Keratinocyte (primary cell): ENCODE measurements at regions not wholly inside any gene's neighbourhood (a gene's known extent, or its start where the extent isn't known, plus 50 kb on each side); places are given as distances from the start of the nearest gene placed in this dataset.

Experiments used
- DNase-seq: peaks from one replicate; pipeline ENCODE4 v3.0.0-alpha.2; 2011; ENCODE audit warnings: low read depth, missing footprints, low spot score
- FAIRE-seq: peaks from 2 replicates; lab custom pipeline; 2011; peaks lifted over from hg19 to GRCh38; lab: Jason Lieb, UNC
- H2AFZ ChIP-seq: 2 replicates; pipeline ENCODE4 v1.6.0; 2012; ENCODE audit warnings: low read length, control low read depth, inconsistent platforms; ENCODE audit not compliant: control insufficient read depth
- H3K27ac ChIP-seq: 2 replicates; pipeline ENCODE4 v1.5.1; 2011; ENCODE audit warnings: low read length; ENCODE audit not compliant: control insufficient read depth, insufficient read depth
- H3K27me3 ChIP-seq: 3 replicates; pipeline ENCODE4 v1.6.0; 2011; ENCODE audit warnings: low read length; ENCODE audit not compliant: control insufficient read depth, insufficient read depth; ENCODE audit errors: extremely low read depth
- H3K36me3 ChIP-seq, 2 experiments: 2 replicates in 1 of 2; 3 replicates in 1 of 2; pipeline ENCODE4 v1.5.1; 2011; ENCODE audit warnings: low read length in 2 of 2, mild to moderate bottlenecking in 1 of 2; ENCODE audit not compliant: control insufficient read depth in 2 of 2, insufficient read depth in 2 of 2; ENCODE audit errors: extremely low read depth in 1 of 2
- H3K4me1 ChIP-seq: 3 replicates; pipeline ENCODE4 v1.5.1; 2011; ENCODE audit warnings: low read length; ENCODE audit not compliant: control insufficient read depth, insufficient read depth; ENCODE audit errors: extremely low read depth
- H3K4me2 ChIP-seq: 3 replicates; pipeline ENCODE4 v1.6.0; 2011; ENCODE audit warnings: low read depth, low read length; ENCODE audit not compliant: control insufficient read depth, insufficient read depth; ENCODE audit errors: extremely low read depth
- H3K4me3 ChIP-seq, 3 experiments: fragments of 200-600 bp in 1 of 3; sonication (generic) in 1 of 3; 2 replicates in 2 of 3; 3 replicates in 1 of 3; pipeline ENCODE4 v1.5.1; 2011 to 2016; ENCODE audit warnings: low read length in 3 of 3, mild to moderate bottlenecking in 3 of 3, control low read depth in 2 of 3, inconsistent platforms in 1 of 3, low read depth in 1 of 3, mixed read lengths in 1 of 3, mixed run types in 1 of 3, moderate library complexity in 1 of 3; ENCODE audit not compliant: control insufficient read depth in 2 of 3, insufficient read depth in 2 of 3; ENCODE audit errors: extremely low read depth in 1 of 3
- H3K79me2 ChIP-seq: 2 replicates; pipeline ENCODE4 v1.6.0; 2012; ENCODE audit warnings: low read length; ENCODE audit not compliant: control insufficient read depth, insufficient read depth
- H3K9ac ChIP-seq: 3 replicates; pipeline ENCODE4 v1.6.0; 2011; ENCODE audit warnings: low read length; ENCODE audit not compliant: control insufficient read depth, insufficient read depth; ENCODE audit errors: extremely low read depth
- H3K9me1 ChIP-seq: 3 replicates; pipeline ENCODE4 v1.6.0; 2011; ENCODE audit warnings: low read length; ENCODE audit not compliant: control insufficient read depth, insufficient read depth; ENCODE audit errors: extremely low read depth
- H3K9me3 ChIP-seq: 2 replicates; pipeline ENCODE4 v1.5.1; 2012; ENCODE audit warnings: low read depth, low read length; ENCODE audit not compliant: control insufficient read depth
- H4K20me1 ChIP-seq: 3 replicates; pipeline ENCODE4 v1.6.0; 2011; ENCODE audit warnings: low read length; ENCODE audit not compliant: control insufficient read depth, insufficient read depth; ENCODE audit errors: extremely low read depth
- EZH2 ChIP-seq: IDR thresholded peaks from one replicate; pipeline ENCODE4 v1.6.1; 2012; ENCODE audit warnings: inconsistent platforms, mild to moderate bottlenecking, low read length, moderate library complexity
- dilution Hi-C: fragments of 300-500 bp; cut with MboI; formaldehyde crosslinking; loops from one replicate; pipeline ENCODE4 v1.7.0; 2020; ENCODE audit warnings: low sequenced_read_pairs; ENCODE audit not compliant: extremely low pct_ligation_motif_present
- TF ChIP-seq, protein P1 (sequence below), 3 experiments: IDR thresholded peaks in 1 of 3; conservative IDR thresholded peaks in 1 of 3; optimal IDR thresholded peaks in 1 of 3; 2 replicates in 2 of 3; 3 replicates in 1 of 3; pipeline versions ENCODE3 to v1.5.1; 2011; ENCODE audit warnings: low read length in 3 of 3, mild to moderate bottlenecking in 3 of 3, moderate library complexity in 2 of 3, control low read depth in 1 of 3, inconsistent platforms in 1 of 3; ENCODE audit not compliant: insufficient read depth in 2 of 3; ENCODE audit errors: extremely low read depth in 1 of 3

DNA sequence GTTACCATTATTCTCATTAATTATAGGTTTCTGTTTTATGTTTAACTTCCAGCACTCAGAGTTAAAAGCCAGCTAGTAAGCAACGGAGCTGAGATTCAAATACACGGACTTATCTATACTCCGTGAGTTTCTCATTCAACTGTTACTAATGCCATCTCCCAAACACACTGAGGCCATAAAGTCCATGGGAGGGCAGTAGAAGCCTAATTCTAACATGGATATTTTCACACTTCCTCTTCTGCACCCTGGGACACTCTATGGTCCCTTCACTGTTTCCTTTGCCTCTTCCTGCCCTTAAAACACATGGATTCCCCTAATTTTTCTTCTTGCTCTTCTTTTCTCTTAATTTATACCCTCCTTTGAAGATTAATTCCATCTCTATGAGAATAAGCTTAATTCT, 245.0 kb downstream of the KLF13 start:
- dilution Hi-C loops, result no loop called here
- Histone ChIP-seq H2AFZ (no peak overlapping the region), H3K9ac (no peak overlapping the region), H3K27ac (no peak overlapping the region), H4K20me1 (no peaks in the 10 kb centered on the region), H3K9me3 (no peaks in the 10 kb centered on the region), H3K4me1 (no peaks in the 10 kb centered on the region), H3K36me3 (no peaks in the 10 kb centered on the region), H3K4me3 (no peak overlapping the region), H3K79me2 (no peaks in the 10 kb centered on the region), H3K4me2 (no peak overlapping the region), H3K27me3 (no peaks in the 10 kb centered on the region), H3K9me1 (no peaks in the 10 kb centered on the region)
- no peak for TF ChIP-seq EZH2
- TF ChIP-seq, protein P1, sequence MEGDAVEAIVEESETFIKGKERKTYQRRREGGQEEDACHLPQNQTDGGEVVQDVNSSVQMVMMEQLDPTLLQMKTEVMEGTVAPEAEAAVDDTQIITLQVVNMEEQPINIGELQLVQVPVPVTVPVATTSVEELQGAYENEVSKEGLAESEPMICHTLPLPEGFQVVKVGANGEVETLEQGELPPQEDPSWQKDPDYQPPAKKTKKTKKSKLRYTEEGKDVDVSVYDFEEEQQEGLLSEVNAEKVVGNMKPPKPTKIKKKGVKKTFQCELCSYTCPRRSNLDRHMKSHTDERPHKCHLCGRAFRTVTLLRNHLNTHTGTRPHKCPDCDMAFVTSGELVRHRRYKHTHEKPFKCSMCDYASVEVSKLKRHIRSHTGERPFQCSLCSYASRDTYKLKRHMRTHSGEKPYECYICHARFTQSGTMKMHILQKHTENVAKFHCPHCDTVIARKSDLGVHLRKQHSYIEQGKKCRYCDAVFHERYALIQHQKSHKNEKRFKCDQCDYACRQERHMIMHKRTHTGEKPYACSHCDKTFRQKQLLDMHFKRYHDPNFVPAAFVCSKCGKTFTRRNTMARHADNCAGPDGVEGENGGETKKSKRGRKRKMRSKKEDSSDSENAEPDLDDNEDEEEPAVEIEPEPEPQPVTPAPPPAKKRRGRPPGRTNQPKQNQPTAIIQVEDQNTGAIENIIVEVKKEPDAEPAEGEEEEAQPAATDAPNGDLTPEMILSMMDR (optimal IDR thresholded peaks at IDR 0.05 in 1 of 3, IDR thresholded peaks at IDR 0.05 in 1 of 3, conservative IDR thresholded peaks at IDR 0.05 in 1 of 3; ENCODE audit: extremely low read depth in 1 of 3, insufficient read depth in 2 of 3, low read length in 3 of 3), result peak; percentile 14 to 45 (median 34)
- DNase-seq, result no peak
- FAIRE-seq, result no peak

DNA sequence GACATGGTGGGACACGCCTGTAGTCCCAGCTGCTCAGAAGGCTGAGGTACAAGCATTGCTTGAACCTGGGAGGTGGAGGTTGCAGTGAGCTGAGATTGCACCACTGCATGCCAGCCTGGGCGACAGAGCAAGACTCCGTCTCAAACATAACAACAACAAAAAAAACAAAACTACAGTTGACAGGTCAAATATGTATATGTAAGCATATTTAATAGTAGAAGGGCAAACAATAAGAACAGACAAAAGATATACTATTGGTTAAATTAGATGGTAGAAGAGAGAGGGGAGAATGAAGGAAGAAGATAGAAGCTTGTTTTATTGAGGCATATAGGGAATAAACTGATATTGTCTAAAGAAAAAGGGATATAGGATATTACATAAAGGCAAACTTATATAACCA, 247.1 kb downstream of the KLF13 start:
- Histone ChIP-seq H3K27me3 (no peaks in the 10 kb centered on the region), H2AFZ (no peak overlapping the region), H3K4me3 (no peak overlapping the region), H3K36me3 (no peaks in the 10 kb centered on the region), H3K27ac (no peak overlapping the region), H4K20me1 (no peaks in the 10 kb centered on the region), H3K4me1 (no peaks in the 10 kb centered on the region), H3K9me3 (no peaks in the 10 kb centered on the region), H3K9me1 (no peaks in the 10 kb centered on the region), H3K79me2 (no peaks in the 10 kb centered on the region), H3K4me2 (no peak overlapping the region), H3K9ac (no peak overlapping the region)
- no peak for TF ChIP-seq EZH2
- TF ChIP-seq, protein P1 (optimal IDR thresholded peaks at IDR 0.05 in 1 of 3, IDR thresholded peaks at IDR 0.05 in 1 of 3, conservative IDR thresholded peaks at IDR 0.05 in 1 of 3; ENCODE audit: extremely low read depth in 1 of 3, insufficient read depth in 2 of 3, low read length in 3 of 3), result no peak
- dilution Hi-C loops, result no loop called here
- DNase-seq, result no peak
- no peak for FAIRE-seq
